ENCODE measurements at regions not wholly inside any gene's neighbourhood (a gene's known extent, or its start where the extent isn't known, plus 50 kb on each side); places are given as distances from the start of the nearest gene placed in this dataset.

DNA sequence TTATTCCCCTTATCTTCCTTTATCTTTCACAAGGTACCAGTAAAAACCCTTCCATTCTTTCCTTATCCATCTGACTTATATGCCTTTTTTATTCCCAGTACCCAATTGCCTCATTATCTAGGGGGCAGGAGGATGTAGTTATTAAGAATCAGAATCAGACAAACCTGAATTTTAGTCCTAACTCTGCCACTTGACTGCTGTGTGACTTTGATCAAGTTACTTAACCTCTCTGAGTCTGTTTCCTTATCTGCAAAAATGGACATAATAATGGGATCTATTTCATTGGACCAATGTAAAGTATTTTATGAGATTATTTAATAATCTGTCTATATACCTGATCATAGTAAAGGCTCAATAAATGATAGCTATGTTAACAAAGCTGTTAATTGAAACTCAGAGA is 59.6 kb upstream of the SIX3 start:
- no peak for ATAC-seq (ENCODE audit: low FRiP score in 2 of 2)
- no peaks in the 10 kb centered on the region for H3K9me3 ChIP-seq
- no peak for DNase-seq
- no peaks in the 10 kb centered on the region for H3K36me3 ChIP-seq
- TF ChIP-seq, protein P1, sequence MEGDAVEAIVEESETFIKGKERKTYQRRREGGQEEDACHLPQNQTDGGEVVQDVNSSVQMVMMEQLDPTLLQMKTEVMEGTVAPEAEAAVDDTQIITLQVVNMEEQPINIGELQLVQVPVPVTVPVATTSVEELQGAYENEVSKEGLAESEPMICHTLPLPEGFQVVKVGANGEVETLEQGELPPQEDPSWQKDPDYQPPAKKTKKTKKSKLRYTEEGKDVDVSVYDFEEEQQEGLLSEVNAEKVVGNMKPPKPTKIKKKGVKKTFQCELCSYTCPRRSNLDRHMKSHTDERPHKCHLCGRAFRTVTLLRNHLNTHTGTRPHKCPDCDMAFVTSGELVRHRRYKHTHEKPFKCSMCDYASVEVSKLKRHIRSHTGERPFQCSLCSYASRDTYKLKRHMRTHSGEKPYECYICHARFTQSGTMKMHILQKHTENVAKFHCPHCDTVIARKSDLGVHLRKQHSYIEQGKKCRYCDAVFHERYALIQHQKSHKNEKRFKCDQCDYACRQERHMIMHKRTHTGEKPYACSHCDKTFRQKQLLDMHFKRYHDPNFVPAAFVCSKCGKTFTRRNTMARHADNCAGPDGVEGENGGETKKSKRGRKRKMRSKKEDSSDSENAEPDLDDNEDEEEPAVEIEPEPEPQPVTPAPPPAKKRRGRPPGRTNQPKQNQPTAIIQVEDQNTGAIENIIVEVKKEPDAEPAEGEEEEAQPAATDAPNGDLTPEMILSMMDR (IDR thresholded peaks at IDR 0.05): no peak
- TF ChIP-seq POLR2A (IDR thresholded peaks at IDR 0.05) (no peak), EP300 (IDR thresholded peaks at IDR 0.05) (no peak), POLR2AphosphoS5 (IDR thresholded peaks at IDR 0.05) (no peak)
- H3K4me3 ChIP-seq: no peak overlapping the region
- H3K4me1 ChIP-seq: no peaks in the 10 kb centered on the region
- H3K27me3 ChIP-seq: no peaks in the 10 kb centered on the region
- H3K27ac ChIP-seq: no peak overlapping the region

DNA sequence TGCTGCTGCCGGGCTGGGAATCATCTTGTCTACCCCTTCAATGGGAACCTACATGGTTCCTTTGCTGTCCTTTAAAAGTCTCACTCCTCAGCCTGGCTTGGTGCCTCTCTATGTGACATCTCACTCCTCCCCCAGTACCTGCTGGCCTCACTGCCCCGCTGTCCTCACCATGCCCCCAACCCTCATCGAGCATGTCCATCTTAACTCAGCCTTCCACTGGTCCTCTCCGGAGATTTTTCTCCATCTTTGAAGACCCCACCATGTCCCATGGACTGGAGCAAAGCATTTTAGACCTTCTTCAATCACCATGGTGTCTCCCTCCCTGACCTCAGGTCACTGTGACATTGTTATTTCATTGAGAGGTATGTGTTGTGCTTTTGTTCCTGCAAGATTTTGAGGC is 58.1 kb upstream of the SIX3 start:
- H3K27me3 ChIP-seq: no peaks in the 10 kb centered on the region
- H3K4me1 ChIP-seq: no peaks in the 10 kb centered on the region
- H3K4me3 ChIP-seq: no peak overlapping the region
- TF ChIP-seq POLR2AphosphoS5 (IDR thresholded peaks at IDR 0.05) (no peak), EP300 (IDR thresholded peaks at IDR 0.05) (no peak), POLR2A (IDR thresholded peaks at IDR 0.05) (no peak)
- ATAC-seq (ENCODE audit: low FRiP score in 2 of 2) (no peak), DNase-seq (no peak)
- no peaks in the 10 kb centered on the region for H3K9me3 ChIP-seq
- H3K27ac ChIP-seq: no peak overlapping the region
- H3K36me3 ChIP-seq: no peaks in the 10 kb centered on the region
- WGBS, 2 donors: 92 to 94% methylated on average over 4 of the region's 4 CpGs

DNA sequence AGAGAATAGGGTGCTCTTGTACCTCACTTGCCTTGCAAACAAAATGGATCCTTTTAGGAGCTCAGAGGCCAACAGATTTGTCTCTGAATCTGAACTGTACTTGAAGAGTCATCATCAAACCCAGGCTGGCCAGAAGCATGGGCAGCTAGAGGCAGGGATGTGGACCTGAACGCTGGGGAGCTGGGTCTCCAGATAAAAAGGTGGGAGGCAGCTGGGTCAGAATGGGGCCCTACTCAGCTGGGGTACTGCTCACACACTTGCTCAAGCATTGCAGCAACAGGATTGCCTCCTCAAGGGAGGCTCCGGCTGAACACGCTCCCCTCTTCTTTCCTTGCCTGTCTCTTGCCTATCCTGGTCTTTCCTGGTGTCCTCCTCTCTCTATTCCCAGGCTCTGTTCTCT is 57.3 kb upstream of the SIX3 start:
- Histone ChIP-seq H3K36me3 (no peaks in the 10 kb centered on the region), H3K27ac (no peak overlapping the region), H3K27me3 (no peaks in the 10 kb centered on the region), H3K4me3 (no peak overlapping the region), H3K9me3 (no peaks in the 10 kb centered on the region), H3K4me1 (no peaks in the 10 kb centered on the region)
- DNase-seq (no peak), ATAC-seq (ENCODE audit: low FRiP score in 2 of 2) (no peak)
- WGBS, 2 donors: 89 to 94% methylated on average over 3 of the region's 3 CpGs
- TF ChIP-seq POLR2AphosphoS5 (IDR thresholded peaks at IDR 0.05) (no peak), POLR2A (IDR thresholded peaks at IDR 0.05) (no peak), EP300 (IDR thresholded peaks at IDR 0.05) (no peak)
- TF ChIP-seq, protein P1 (IDR thresholded peaks at IDR 0.05): no peak

DNA sequence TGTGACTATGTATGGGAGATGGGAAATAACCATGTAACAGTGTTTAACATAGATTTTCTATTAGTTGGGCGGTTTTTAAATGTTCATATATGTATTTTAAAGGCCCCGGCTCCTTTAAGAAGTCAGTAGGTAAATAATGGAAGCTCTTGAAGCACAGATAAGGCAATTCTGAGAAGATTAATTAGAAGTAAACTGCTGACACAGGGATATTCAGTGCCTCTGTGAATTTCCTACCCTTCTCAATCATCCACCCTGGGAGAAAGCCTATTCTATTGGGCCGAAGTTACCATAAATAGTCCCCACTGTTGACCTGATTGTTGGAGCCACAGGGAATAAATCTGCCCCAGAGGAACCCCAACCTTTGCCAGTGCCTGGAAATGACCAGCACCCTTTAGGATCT is 56.8 kb upstream of the SIX3 start:
- no peak for ATAC-seq (ENCODE audit: low FRiP score in 2 of 2)
- no peak overlapping the region for H3K27ac ChIP-seq
- DNase-seq: no peak
- 62 to 71% methylated on average over 3 of the region's 3 CpGs for WGBS, 2 donors
- TF ChIP-seq EP300 (IDR thresholded peaks at IDR 0.05) (no peak), POLR2A (IDR thresholded peaks at IDR 0.05) (no peak)
- no peaks in the 10 kb centered on the region for H3K36me3 ChIP-seq
- no peaks in the 10 kb centered on the region for H3K9me3 ChIP-seq
- no peak overlapping the region for H3K4me3 ChIP-seq
- H3K4me1 ChIP-seq: no peaks in the 10 kb centered on the region
- H3K27me3 ChIP-seq: no peaks in the 10 kb centered on the region

DNA sequence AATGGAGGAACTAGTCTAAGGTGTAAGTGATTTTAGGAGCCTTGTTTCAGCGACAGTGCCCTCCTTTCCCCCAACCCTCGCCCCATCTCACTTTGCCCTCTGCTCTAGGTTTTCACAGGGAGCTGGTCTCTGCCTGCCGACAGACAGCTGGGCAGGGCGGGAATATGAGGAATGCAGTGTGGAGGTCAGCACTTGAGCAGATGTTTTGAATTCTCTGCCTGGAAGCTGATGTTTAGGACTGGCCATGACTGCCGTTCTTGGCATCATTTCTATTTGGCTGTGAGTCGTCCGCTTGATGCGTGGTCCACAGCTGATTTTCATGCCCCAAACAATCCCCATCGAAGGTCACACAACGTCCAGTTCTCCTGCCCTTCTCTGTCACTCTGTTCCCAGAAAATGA is 55.1 kb upstream of the SIX3 start:
- peak in 1 of 2 donors; percentile 14 for ATAC-seq (ENCODE audit: low FRiP score in 2 of 2)
- H3K27me3 ChIP-seq: no peaks in the 10 kb centered on the region
- 52 to 61% methylated on average over 10 of the region's 10 CpGs for WGBS, 2 donors

DNA sequence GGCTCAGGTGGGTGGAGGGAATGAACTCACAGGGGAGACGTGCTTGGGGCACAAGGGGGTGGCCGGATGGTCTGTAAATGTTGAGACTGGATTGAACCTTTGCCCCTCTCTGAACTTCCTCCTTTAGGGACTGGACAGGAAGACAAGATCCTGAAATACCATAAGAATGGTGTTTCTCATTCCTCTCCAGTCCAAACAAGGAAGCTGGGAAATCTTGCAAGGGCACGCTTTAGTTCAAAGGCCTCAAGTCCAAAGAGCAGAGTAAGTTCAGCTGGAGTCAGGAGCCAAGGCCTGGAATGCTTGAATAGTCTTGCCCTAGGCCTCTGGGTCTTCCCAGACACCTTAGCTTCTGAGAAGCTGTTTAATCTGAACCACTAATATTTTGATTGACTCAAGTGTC is 52.4 kb upstream of the SIX3 start:
- no peak for TF ChIP-seq POLR2A (IDR thresholded peaks at IDR 0.05)
- TF ChIP-seq POLR2AphosphoS5 (IDR thresholded peaks at IDR 0.05): no peak
- no peak for TF ChIP-seq EP300 (IDR thresholded peaks at IDR 0.05)
- TF ChIP-seq, protein P1 (IDR thresholded peaks at IDR 0.05): no peak
- H3K9me3 ChIP-seq: peaks cover 0 to 14% (median 5%) of the 10 kb centered on the region in 4 donors
- WGBS, 2 donors: 42 to 75% methylated on average over 3 of the region's 3 CpGs

More for the DNA sequence above, 55.1 kb upstream of the SIX3 start:
- Histone ChIP-seq H3K4me1 (no peaks in the 10 kb centered on the region), H3K9me3 (peaks cover 0 to under 1% (median 0%) of the 10 kb centered on the region in 4 donors), H3K27ac (no peak overlapping the region), H3K4me3 (no peak overlapping the region), H3K36me3 (no peaks in the 10 kb centered on the region)
- no peak for DNase-seq
- TF ChIP-seq, protein P1 (IDR thresholded peaks at IDR 0.05): no peak
- TF ChIP-seq POLR2AphosphoS5 (IDR thresholded peaks at IDR 0.05): no peak
- TF ChIP-seq EP300 (IDR thresholded peaks at IDR 0.05): no peak
- TF ChIP-seq POLR2A (IDR thresholded peaks at IDR 0.05): no peak

More for the DNA sequence above, 52.4 kb upstream of the SIX3 start:
- no peak overlapping the region for H3K4me3 ChIP-seq
- ATAC-seq (ENCODE audit: low FRiP score in 2 of 2): no peak
- no peak for DNase-seq
- no peak overlapping the region for H3K27ac ChIP-seq
- no peaks in the 10 kb centered on the region for H3K36me3 ChIP-seq
- H3K4me1 ChIP-seq: no peaks in the 10 kb centered on the region
- H3K27me3 ChIP-seq: no peaks in the 10 kb centered on the region

Measured in upper lobe of left lung (tissue), 6 donors.